RPMI7951 (cell line): ENCODE measurements at regions not wholly inside any gene's neighbourhood (a gene's known extent, or its start where the extent isn't known, plus 50 kb on each side); places are given as distances from the start of the nearest gene placed in this dataset.
"Not testable (repeated sequence)": the region's sequence is repeated elsewhere in the genome, so short reads cannot be mapped to it uniquely, and the experiment has no call there.

Experiments
- DNase-seq: peaks from one replicate; pipeline ENCODE4 v3.0.0-alpha.2; 2012; ENCODE audit warnings: low read depth

- no peak for DNase-seq
Measured at GRCh38 chr15:57767481-57767880, 61.0 kb downstream of the POLR2M start.

GRCh38 chr15:57769266-57769665, 62.8 kb downstream of the POLR2M start:
- DNase-seq = peak; percentile 93

- DNase-seq = no peak
Measured at GRCh38 chr15:57770495-57770894, 64.0 kb downstream of the POLR2M start.

GRCh38 chr15:57772223-57772957, 65.9 kb downstream of the POLR2M start:
- peak; percentile 68 for DNase-seq

GRCh38 chr15:57773051-57773450, 66.5 kb downstream of the POLR2M start:
- DNase-seq = no peak

- no peak for DNase-seq
Measured at GRCh38 chr15:57777003-57777402, 70.5 kb downstream of the POLR2M start.

GRCh38 chr15:57780471-57780870, 74.0 kb downstream of the POLR2M start:
- DNase-seq = no peak

- DNase-seq = peak; percentile 28
Measured at GRCh38 chr15:57782731-57783130, 76.2 kb downstream of the POLR2M start.

GRCh38 chr15:57784081-57784511, 77.6 kb downstream of the POLR2M start:
- DNase-seq = peak; percentile 91

GRCh38 chr15:57785039-57785438, 78.5 kb downstream of the POLR2M start:
- DNase-seq = no peak

- DNase-seq = no peak
Measured at GRCh38 chr15:57785959-57786358, 79.4 kb downstream of the POLR2M start.

- no peak for DNase-seq
Measured at GRCh38 chr15:57789225-57789624, 82.7 kb downstream of the POLR2M start.

GRCh38 chr15:57792724-57793449, 86.4 kb downstream of the POLR2M start:
- DNase-seq = no peak

- no peak for DNase-seq
Measured at GRCh38 chr15:57795261-57795660, 88.7 kb downstream of the POLR2M start.

GRCh38 chr15:57796146-57796545, 89.6 kb downstream of the POLR2M start:
- no peak for DNase-seq

- peak; percentile 35 for DNase-seq
Measured at GRCh38 chr15:57797110-57797509, 90.6 kb downstream of the POLR2M start.

GRCh38 chr15:57797568-57798267, 91.2 kb downstream of the POLR2M start:
- no peak for DNase-seq

- no peak for DNase-seq
Measured at GRCh38 chr15:57806003-57806402, 99.5 kb downstream of the POLR2M start.

- not testable (repeated sequence) for DNase-seq
Measured at GRCh38 chr15:57809285-57809684, 102.8 kb downstream of the POLR2M start.

- DNase-seq = no peak
Measured at GRCh38 chr15:57816599-57816998, 110.1 kb downstream of the POLR2M start.

GRCh38 chr15:57819646-57820045, 113.1 kb downstream of the POLR2M start:
- DNase-seq = no peak

- DNase-seq = peak; percentile 10
Measured at GRCh38 chr15:57820119-57820518, 113.6 kb downstream of the POLR2M start.

- DNase-seq = no peak
Measured at GRCh38 chr15:57821826-57822225, 115.3 kb downstream of the POLR2M start.
